ENCODE measurements at regions not wholly inside any gene's neighbourhood (a gene's known extent, or its start where the extent isn't known, plus 50 kb on each side); places are given as distances from the start of the nearest gene placed in this dataset.

DNA sequence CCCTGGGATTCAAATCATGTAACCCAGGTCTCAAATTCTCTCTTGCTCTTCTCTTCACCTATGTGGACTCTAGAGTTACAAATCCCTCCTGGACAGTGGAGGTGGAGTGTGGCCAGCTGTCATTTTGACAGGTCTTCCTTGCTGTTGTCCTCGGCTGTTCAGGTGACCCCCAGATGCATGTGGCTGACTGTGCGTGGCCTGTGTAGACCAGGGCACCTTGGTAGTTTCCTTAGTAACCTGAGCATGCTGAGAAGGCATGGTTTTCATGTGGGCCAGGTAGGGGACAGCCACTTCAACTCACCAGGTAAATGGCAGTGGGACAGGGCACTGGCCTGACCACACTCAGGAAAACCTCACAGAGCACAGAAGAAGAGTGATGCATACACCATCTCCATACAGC lies 155.0 kb upstream of the TSHZ3 start:
- DNase-seq (ENCODE audit: insufficient read length, low spot score) (no peak), FAIRE-seq (no peak)
- TF ChIP-seq, protein P1, sequence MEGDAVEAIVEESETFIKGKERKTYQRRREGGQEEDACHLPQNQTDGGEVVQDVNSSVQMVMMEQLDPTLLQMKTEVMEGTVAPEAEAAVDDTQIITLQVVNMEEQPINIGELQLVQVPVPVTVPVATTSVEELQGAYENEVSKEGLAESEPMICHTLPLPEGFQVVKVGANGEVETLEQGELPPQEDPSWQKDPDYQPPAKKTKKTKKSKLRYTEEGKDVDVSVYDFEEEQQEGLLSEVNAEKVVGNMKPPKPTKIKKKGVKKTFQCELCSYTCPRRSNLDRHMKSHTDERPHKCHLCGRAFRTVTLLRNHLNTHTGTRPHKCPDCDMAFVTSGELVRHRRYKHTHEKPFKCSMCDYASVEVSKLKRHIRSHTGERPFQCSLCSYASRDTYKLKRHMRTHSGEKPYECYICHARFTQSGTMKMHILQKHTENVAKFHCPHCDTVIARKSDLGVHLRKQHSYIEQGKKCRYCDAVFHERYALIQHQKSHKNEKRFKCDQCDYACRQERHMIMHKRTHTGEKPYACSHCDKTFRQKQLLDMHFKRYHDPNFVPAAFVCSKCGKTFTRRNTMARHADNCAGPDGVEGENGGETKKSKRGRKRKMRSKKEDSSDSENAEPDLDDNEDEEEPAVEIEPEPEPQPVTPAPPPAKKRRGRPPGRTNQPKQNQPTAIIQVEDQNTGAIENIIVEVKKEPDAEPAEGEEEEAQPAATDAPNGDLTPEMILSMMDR (IDR thresholded peaks at IDR 0.05; ENCODE audit: insufficient read depth, missing control alignments) = no peak

DNA sequence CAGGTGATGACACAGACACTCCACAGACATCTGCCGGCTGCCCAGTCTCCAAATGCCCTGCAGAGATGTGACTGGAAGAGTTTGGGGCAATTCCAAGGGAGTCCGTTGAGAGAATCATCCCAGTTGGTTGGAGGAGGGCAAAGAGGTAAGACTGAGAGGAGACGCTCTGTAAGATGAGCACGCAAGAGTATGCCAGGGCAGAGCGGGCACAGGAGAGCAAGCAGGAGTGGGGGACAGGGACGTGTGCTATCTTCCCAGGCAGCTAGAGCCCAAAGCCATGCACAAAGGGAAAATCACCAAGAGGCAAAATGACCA lies 156.3 kb upstream of the TSHZ3 start:
- no peak for DNase-seq (ENCODE audit: insufficient read length, low spot score)
- TF ChIP-seq, protein P1 (IDR thresholded peaks at IDR 0.05; ENCODE audit: insufficient read depth, missing control alignments) = no peak
- FAIRE-seq = no peak

DNA sequence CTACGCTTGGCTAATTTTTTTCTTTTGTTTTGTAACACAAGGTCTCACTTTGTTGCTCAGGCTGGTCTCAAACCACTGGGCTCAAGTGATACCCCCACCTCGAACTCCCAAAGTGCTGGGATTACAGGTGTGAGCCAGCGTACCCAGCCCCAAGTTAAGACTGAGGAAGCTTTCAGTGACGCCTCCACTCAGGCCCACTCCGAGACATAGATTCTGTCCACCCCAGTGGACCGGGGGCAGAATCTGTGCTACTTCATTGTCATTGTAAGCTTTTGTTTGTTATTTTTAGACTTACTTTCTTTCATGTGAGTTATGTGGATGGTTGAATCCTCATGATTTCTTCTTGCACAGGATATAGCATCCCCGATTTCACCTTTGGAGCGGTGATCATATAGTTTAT lies 156.9 kb upstream of the TSHZ3 start:
- no peak for FAIRE-seq
- DNase-seq (ENCODE audit: insufficient read length, low spot score) = no peak
- TF ChIP-seq, protein P1 (IDR thresholded peaks at IDR 0.05; ENCODE audit: insufficient read depth, missing control alignments) = no peak

DNA sequence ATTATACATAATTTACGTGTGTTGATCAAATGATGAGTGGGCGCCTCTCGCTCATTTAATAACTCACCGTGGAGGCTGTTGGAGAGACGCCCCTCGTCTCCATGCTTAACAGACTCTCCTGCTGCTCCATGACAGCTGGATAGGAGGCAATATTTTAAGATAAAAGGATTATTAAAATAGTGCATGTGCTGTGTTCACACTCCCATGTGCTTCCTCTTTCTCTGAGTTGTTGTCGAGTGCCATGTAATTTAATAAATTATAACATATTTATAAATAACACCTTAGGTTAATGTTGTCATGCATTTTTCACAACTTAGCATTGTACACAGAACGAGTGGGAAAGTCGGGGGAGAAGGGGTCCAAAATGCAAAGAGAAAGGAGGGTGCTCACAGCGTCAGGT lies 161.4 kb upstream of the TSHZ3 start:
- DNase-seq (ENCODE audit: insufficient read length, low spot score) = no peak
- TF ChIP-seq, protein P1 (IDR thresholded peaks at IDR 0.05; ENCODE audit: insufficient read depth, missing control alignments) = no peak
- no peak for FAIRE-seq

DNA sequence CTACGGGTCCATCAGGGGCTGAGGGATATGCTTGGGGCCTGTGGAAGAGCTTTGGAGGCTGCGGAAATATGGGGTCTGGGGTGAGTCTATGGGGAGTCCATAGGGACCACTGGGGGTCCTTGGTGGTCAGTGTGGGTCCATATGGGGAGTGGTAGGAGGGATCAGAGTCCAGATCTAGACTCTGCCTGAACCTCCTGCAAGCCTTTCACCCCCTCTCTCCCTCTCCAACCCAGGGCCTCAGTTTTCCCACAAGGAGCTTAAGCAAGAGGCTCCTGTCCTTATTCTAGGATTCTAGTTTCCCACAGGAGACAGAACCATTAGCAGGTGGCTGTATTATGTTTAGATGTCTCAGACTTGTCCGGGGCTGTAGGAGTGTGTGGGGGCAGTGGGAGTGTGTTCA lies 161.9 kb upstream of the TSHZ3 start:
- TF ChIP-seq, protein P1 (IDR thresholded peaks at IDR 0.05; ENCODE audit: insufficient read depth, missing control alignments) = no peak
- DNase-seq (ENCODE audit: insufficient read length, low spot score) (no peak), FAIRE-seq (no peak)

DNA sequence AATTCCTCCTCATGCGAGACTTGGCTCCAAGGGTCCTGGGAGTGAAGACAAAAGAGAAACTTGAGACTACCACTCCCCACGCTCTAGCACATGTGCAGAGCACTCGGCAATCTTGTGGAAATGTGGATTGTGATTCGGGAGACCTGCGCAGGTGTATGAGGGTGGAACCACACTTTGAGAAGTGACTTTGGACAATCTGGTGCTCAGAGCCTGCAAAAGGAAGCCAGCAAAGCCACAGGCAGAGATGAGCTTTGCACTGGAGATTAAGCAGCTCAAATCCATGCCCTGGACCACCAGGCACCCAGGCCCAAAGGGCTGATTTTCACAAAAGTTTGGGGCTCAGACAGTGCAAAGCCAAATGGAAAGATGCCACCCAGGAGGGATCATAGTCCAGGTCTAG lies 162.5 kb upstream of the TSHZ3 start:
- TF ChIP-seq, protein P1 (IDR thresholded peaks at IDR 0.05; ENCODE audit: insufficient read depth, missing control alignments) = no peak
- no peak for FAIRE-seq
- no peak for DNase-seq (ENCODE audit: insufficient read length, low spot score)

DNA sequence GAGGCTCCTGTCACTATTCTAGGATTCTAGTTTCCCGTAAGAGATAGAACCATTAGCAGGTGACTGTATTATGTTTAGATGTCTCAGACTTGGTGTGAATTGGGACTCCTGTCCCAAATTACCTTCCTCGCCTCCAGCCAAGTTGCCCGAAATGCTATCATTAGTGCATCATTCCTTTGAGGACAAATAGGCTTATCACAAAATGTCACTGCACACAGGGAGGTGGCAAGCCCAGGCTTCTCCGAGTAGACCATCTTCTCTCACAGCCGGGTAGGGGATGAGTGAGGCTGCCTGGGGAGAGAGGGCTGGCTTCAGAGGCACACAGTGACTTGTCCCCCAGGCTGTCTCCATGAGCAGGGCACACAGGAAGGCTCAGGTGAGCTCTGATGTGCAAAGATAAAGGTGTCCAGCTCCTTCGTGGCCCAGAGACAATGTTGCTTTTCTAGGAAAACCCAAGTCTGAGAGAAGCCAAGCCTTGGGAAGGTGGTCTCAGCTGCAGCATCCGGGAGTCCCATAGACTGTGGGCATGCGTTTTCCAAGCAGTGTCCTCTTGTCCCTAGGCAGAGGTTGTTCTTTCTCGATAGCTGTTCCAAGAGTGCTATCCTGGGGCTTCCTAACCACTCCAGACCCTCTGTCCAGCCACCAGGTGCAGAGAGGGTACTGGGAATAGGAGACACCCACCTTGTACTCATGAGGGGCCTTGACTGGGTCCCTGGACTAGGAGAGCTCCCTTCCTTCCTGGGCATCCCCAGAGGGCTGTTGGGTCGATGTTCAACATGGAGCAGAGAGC lies 163.1 kb upstream of the TSHZ3 start:
- DNase-seq (ENCODE audit: insufficient read length, low spot score) = no peak
- TF ChIP-seq, protein P1 (IDR thresholded peaks at IDR 0.05; ENCODE audit: insufficient read depth, missing control alignments) = no peak
- FAIRE-seq = no peak
